K562 (cell line): ENCODE measurements at regions not wholly inside any gene's neighbourhood (a gene's known extent, or its start where the extent isn't known, plus 50 kb on each side); places are given as distances from the start of the nearest gene placed in this dataset.

Source experiments
- ATAC-seq: fragments of 200-7000 bp; cut with Tn5 transposase; 3 replicates; pipeline ENCODE4 v1.9.1; 2020; ENCODE audit warnings: moderate library complexity
- BruUV-seq: library from RNA; stranded (reverse); fragments of 400-500 nt; replicated peaks from 2 replicates; lab custom pipeline; 2021; lab: Mats Ljungman, UMichigan
- CTCF ChIA-PET: fragments of 300-600 bp; formaldehyde crosslinking; extraction: SDS; loops from one replicate; lab custom pipeline; 2021; ENCODE audit warnings: low intra/inter-chr PET ratio; lab: Yijun Ruan, JAX
- POLR2A ChIA-PET: fragments of 300-600, 350-650 bp; sonication (Branson Sonifier 250); formaldehyde crosslinking; extraction: SDS; loops from one replicate; lab custom pipeline; 2021; ENCODE audit warnings: antibody characterized with exemption, inconsistent platforms; lab: Yijun Ruan, JAX
- DNase-seq, 4 experiments: peaks; one replicate each; pipeline versions ENCODE4 v3.0.0 to v3.0.0-alpha.2; 2011 to 2018; ENCODE audit warnings: low spot score in 3 of 4, mixed read lengths in 3 of 4; ENCODE audit errors: extremely low read depth in 1 of 4
- FAIRE-seq: peaks from 2 replicates; lab custom pipeline; 2011; peaks lifted over from hg19 to GRCh38; lab: Jason Lieb, UNC
- H2AFZ ChIP-seq: 2 replicates; pipeline ENCODE4 v1.6.0; 2011; ENCODE audit warnings: low read depth, low read length, control low read depth, inconsistent platforms
- H3K27ac ChIP-seq: fragments of 200-600 bp; 3 replicates; pipeline ENCODE4 v1.8.0; 2011; ENCODE audit warnings: low read depth, mild to moderate bottlenecking, control low read depth, inconsistent platforms, low read length, moderate library complexity, mixed read lengths; ENCODE audit errors: extremely low read depth
- H3K27me3 ChIP-seq, 2 experiments: fragments of 300-600 bp in 1 of 2; 2 replicates in 1 of 2; 3 replicates in 1 of 2; pipeline versions ENCODE4 v1.6.0 to v1.8.0; 2011; ENCODE audit warnings: inconsistent platforms in 2 of 2, low read length in 2 of 2, mild to moderate bottlenecking in 1 of 2, mixed read lengths in 1 of 2, moderate library complexity in 1 of 2; ENCODE audit not compliant: control insufficient read depth in 2 of 2, insufficient read depth in 2 of 2
- H3K36me3 ChIP-seq: fragments of 300-600 bp; 3 replicates; pipeline ENCODE4 v1.8.0; 2011; ENCODE audit warnings: mild to moderate bottlenecking, low read length, inconsistent platforms; ENCODE audit not compliant: control insufficient read depth, insufficient read depth
- H3K4me1 ChIP-seq, 2 experiments: fragments of 200-600 bp in 1 of 2; replicated peaks in 1 of 2; 2 replicates in 1 of 2; 3 replicates in 1 of 2; pipeline versions ENCODE4 v1.5.1 to v1.8.0; 2011; ENCODE audit warnings: inconsistent platforms in 2 of 2, low read length in 2 of 2, mild to moderate bottlenecking in 1 of 2, mixed read lengths in 1 of 2, moderate library complexity in 1 of 2; ENCODE audit not compliant: control insufficient read depth in 2 of 2, insufficient read depth in 2 of 2
- H3K4me2 ChIP-seq: 2 replicates; pipeline ENCODE4 v1.6.1; 2011; ENCODE audit warnings: low read length, control low read depth, inconsistent platforms, mixed read lengths; ENCODE audit not compliant: insufficient read depth
- H3K4me3 ChIP-seq: fragments of 200-600 bp; sonication (generic), shearing (Covaris generic); 2 replicates; pipeline ENCODE4 v1.5.1; 2016; ENCODE audit warnings: control low read depth, inconsistent platforms
- H3K79me2 ChIP-seq: fragments of 200-600 bp; 3 replicates; pipeline ENCODE4 v1.8.0; 2011; ENCODE audit warnings: low read length, inconsistent platforms; ENCODE audit not compliant: control insufficient read depth, insufficient read depth
- H3K9ac ChIP-seq, 2 experiments: 2 replicates each; pipeline versions ENCODE4 v1.6.0 to v1.6.1; 2011; ENCODE audit warnings: low read depth in 2 of 2, low read length in 2 of 2, control low read depth in 1 of 2, inconsistent platforms in 1 of 2, mild to moderate bottlenecking in 1 of 2, mixed read lengths in 1 of 2; ENCODE audit not compliant: insufficient read depth in 1 of 2
- H3K9me1 ChIP-seq: one replicate; pipeline ENCODE4 v1.6.0; 2011; ENCODE audit warnings: inconsistent platforms, mild to moderate bottlenecking, low read length, moderate library complexity; ENCODE audit not compliant: control insufficient read depth, insufficient read depth
- H3K9me3 ChIP-seq: replicated peaks from 2 replicates; pipeline ENCODE4 v1.5.1; 2011; ENCODE audit warnings: low read depth, low read length, inconsistent platforms; ENCODE audit not compliant: control insufficient read depth, insufficient read depth
- H4K20me1 ChIP-seq: replicated peaks from 2 replicates; pipeline ENCODE4 v1.6.1; 2011; ENCODE audit warnings: low read length, inconsistent platforms, mixed read lengths; ENCODE audit not compliant: control insufficient read depth, insufficient read depth
- BACH1 ChIP-seq: fragments of 200-800 bp; sonication (Bioruptor generic); IDR thresholded peaks from 2 replicates; pipeline ENCODE4 v1.6.1; 2016; ENCODE audit warnings: missing genetic modification characterization, missing compliant biosample characterization
- CREB3L1 ChIP-seq: fragments of 450-650 bp; IDR thresholded peaks from 2 replicates; pipeline ENCODE4 v1.6.1; 2014; ENCODE audit warnings: low read depth, mild to moderate bottlenecking, moderate library complexity, borderline replicate concordance
- DMBX1 ChIP-seq: fragments of 250-450 bp; sonication (Bioruptor Pico); IDR thresholded peaks from 2 replicates; pipeline ENCODE4 v1.8.0; 2022; ENCODE audit warnings: inconsistent platforms, mild to moderate bottlenecking, moderate library complexity, borderline replicate concordance
- ELF2 ChIP-seq: fragments of 250-450 bp; sonication (Bioruptor Pico); IDR thresholded peaks from 2 replicates; pipeline ENCODE4 v1.5.0; 2021; ENCODE audit warnings: mild to moderate bottlenecking
- ESRRB ChIP-seq: fragments of 250-450 bp; sonication (Bioruptor Pico); IDR thresholded peaks from 2 replicates; pipeline ENCODE4 v1.5.0; 2020; ENCODE audit warnings: mild to moderate bottlenecking, moderate library complexity, borderline replicate concordance
- FOXA1 ChIP-seq: fragments of 450-650 bp; IDR thresholded peaks from 2 replicates; pipeline ENCODE4 v1.6.1; 2016; ENCODE audit warnings: mild to moderate bottlenecking, borderline replicate concordance
- HBP1 ChIP-seq: fragments of 450-650 bp; formaldehyde crosslinking; IDR thresholded peaks from 2 replicates; pipeline ENCODE4 v1.4.0; 2022; ENCODE audit warnings: missing genetic modification characterization
- MIER1 ChIP-seq: fragments of 450-650 bp; IDR thresholded peaks from 2 replicates; pipeline ENCODE4 v1.6.1; 2016; ENCODE audit warnings: antibody characterized with exemption, mild to moderate bottlenecking, low read depth
- MXD1 ChIP-seq: fragments of 250-450 bp; sonication (Bioruptor Pico); IDR thresholded peaks from 2 replicates; pipeline ENCODE4 v1.8.0; 2021; ENCODE audit warnings: borderline replicate concordance, mild to moderate bottlenecking, moderate library complexity; ENCODE audit not compliant: poor library complexity, severe bottlenecking
- NFIC ChIP-seq: fragments of 450-650 bp; IDR thresholded peaks from 2 replicates; pipeline ENCODE4 v1.6.1; 2017; ENCODE audit warnings: mild to moderate bottlenecking, inconsistent platforms
- NR2C2 ChIP-seq, 2 experiments: fragments of 200-800 bp in 1 of 2; sonication (Bioruptor generic) in 1 of 2; sonication (generic) in 1 of 2; formaldehyde crosslinking in 1 of 2; IDR thresholded peaks; 2 replicates each; pipeline versions ENCODE4 v1.6.1 to v1.8.0; 2016 to 2022; ENCODE audit warnings: mild to moderate bottlenecking in 1 of 2, missing compliant biosample characterization in 1 of 2, missing genetic modification characterization in 1 of 2, missing genetic modification reagents in 1 of 2
- NR2F6 ChIP-seq: fragments of 450-650 bp; formaldehyde crosslinking; IDR thresholded peaks from 2 replicates; pipeline ENCODE4 v1.4.0; 2020; ENCODE audit warnings: mild to moderate bottlenecking
- POLR2AphosphoS5 ChIP-seq: IDR thresholded peaks from 2 replicates; pipeline ENCODE4 v1.6.1; 2011; ENCODE audit warnings: mild to moderate bottlenecking, low read depth, low read length, moderate library complexity; ENCODE audit not compliant: control insufficient read depth, insufficient read depth
- PYGO2 ChIP-seq: fragments of 450-650 bp; IDR thresholded peaks from 2 replicates; pipeline ENCODE4 v1.6.1; 2016; ENCODE audit warnings: mild to moderate bottlenecking, missing genetic modification characterization, moderate library complexity, missing compliant biosample characterization
- SNIP1 ChIP-seq: fragments of 450-650 bp; IDR thresholded peaks from 2 replicates; pipeline ENCODE4 v1.7.1; 2017; ENCODE audit warnings: low read depth, mild to moderate bottlenecking
- ZNF134 ChIP-seq: fragments of 250-450 bp; sonication (Bioruptor Pico); conservative IDR thresholded peaks from 2 replicates; pipeline ENCODE4 v1.4.0; 2020
- ZNF232 ChIP-seq: sonication (generic); formaldehyde crosslinking; IDR thresholded peaks from 2 replicates; pipeline ENCODE4 v1.8.0; 2022; ENCODE audit warnings: mild to moderate bottlenecking, missing genetic modification reagents
- ZNF696 ChIP-seq: fragments of 250-450 bp; sonication (Bioruptor Pico); conservative IDR thresholded peaks from 2 replicates; pipeline ENCODE4 v1.4.0; 2020; ENCODE audit warnings: mild to moderate bottlenecking, moderate library complexity
- ZNF75A ChIP-seq: fragments of 450-650 bp; formaldehyde crosslinking; IDR thresholded peaks from 2 replicates; pipeline ENCODE4 v1.4.0; 2020; ENCODE audit warnings: mild to moderate bottlenecking
- WGBS: fragments of 100-300 bp; shearing (Covaris generic); methylation state at CpG from one replicate; pipeline ENCODE4 v1.1.6; 2016; ENCODE audit warnings: low coverage, mixed read lengths; ENCODE audit not compliant: insufficient coverage; ENCODE audit errors: missing lambda C conversion rate; 5-methylcytosine and 5-hydroxymethylcytosine counted together
- in situ Hi-C: fragments of 300-500 bp; cut with MboI; formaldehyde crosslinking; loops from 4 replicates; pipeline ENCODE4 v1.15.0; 2018; ENCODE audit warnings: inconsistent platforms, mixed read lengths
- intact Hi-C: fragments of 100-400 bp; cut with micrococcal nuclease; formaldehyde crosslinking; loops from 2 replicates; pipeline ENCODE4 v1.14.2; 2022

GRCh38 chr20:58017231-58017969, 211.1 kb downstream of the ANKRD60 start (continued):
- no peak for TF ChIP-seq MXD1 (CRISPR knock-in tag)

GRCh38 chr20:58016779-58017178, 211.7 kb downstream of the ANKRD60 start:
- ATAC-seq (no peak), FAIRE-seq (no peak), DNase-seq (no peak)
- no peak overlapping the region for H3K4me2 ChIP-seq
- H4K20me1 ChIP-seq = no peaks in the 10 kb centered on the region; the same call in 1 of the 2 replicates
- no peaks in the 10 kb centered on the region for H3K9me3 ChIP-seq
- WGBS = 6% methylated on average over 2 of the region's 2 CpGs
- no peaks in the 10 kb centered on the region for H3K79me2 ChIP-seq
- no peak overlapping the region for H2AFZ ChIP-seq
- BruUV-seq = no TSS peak
- no peak overlapping the region for H3K27ac ChIP-seq
- ChIA-PET CTCF (no interaction called here), POLR2A (no interaction called here)
- no peak overlapping the region for H3K4me3 ChIP-seq
- intact Hi-C loops (no loop called here), in situ Hi-C loops (no loop called here)
- H3K9ac ChIP-seq = no peak overlapping the region
- TF ChIP-seq PYGO2 (tag) = no peak
- no peak for TF ChIP-seq BACH1
- TF ChIP-seq FOXA1 = no peak
- no peak for TF ChIP-seq DMBX1
- TF ChIP-seq ELF2 (CRISPR knock-in tag) = no peak
- no peak for TF ChIP-seq HBP1 (CRISPR knock-in tag)
- TF ChIP-seq ZNF134 (CRISPR knock-in tag) = no peak
- no peak for TF ChIP-seq CREB3L1
- TF ChIP-seq ZNF696 (CRISPR knock-in tag) = no peak
- TF ChIP-seq NR2C2 (CRISPR knock-in tag; IDR thresholded peaks at IDR 0.05) = no peak
- TF ChIP-seq NR2C2 (tag; IDR thresholded peaks at IDR 0.05) = no peak
- no peak for TF ChIP-seq POLR2AphosphoS5
- no peak for TF ChIP-seq SNIP1
- no peak for TF ChIP-seq ZNF232 (CRISPR knock-in tag)
- no peak for TF ChIP-seq ZNF75A (CRISPR knock-in tag)
- TF ChIP-seq MIER1 = no peak
- no peak for TF ChIP-seq NR2F6
- no peak for TF ChIP-seq NFIC
- TF ChIP-seq ESRRB = no peak
- no peaks in the 10 kb centered on the region for H3K9me1 ChIP-seq
- peaks cover 12 to 52% of the 10 kb centered on the region in 2 experiments; a peak in 3 of 5 replicates for H3K27me3 ChIP-seq
- H3K4me1 ChIP-seq = no peaks in the 10 kb centered on the region
- H3K36me3 ChIP-seq = no peaks in the 10 kb centered on the region
